GM12878 (cell line): ENCODE measurements at regions not wholly inside any gene's neighbourhood (a gene's known extent, or its start where the extent isn't known, plus 50 kb on each side); places are given as distances from the start of the nearest gene placed in this dataset.

Experiments used
- ATAC-seq: fragments of 200-7000 bp; cut with Tn5 transposase; 3 replicates; pipeline ENCODE4 v1.9.1; 2020; ENCODE audit warnings: mild to moderate bottlenecking, moderate library complexity
- BruUV-seq: library from RNA; stranded (reverse); fragments of 400-500 nt; replicated peaks from 2 replicates; lab custom pipeline; 2021; lab: Mats Ljungman, UMichigan
- CTCF ChIA-PET: fragments of 300-600 bp; sonication (Branson Sonifier 250); formaldehyde crosslinking; extraction: SDS; loops from one replicate; lab custom pipeline; 2021; ENCODE audit warnings: inconsistent platforms; lab: Yijun Ruan, JAX
- POLR2A ChIA-PET: fragments of 350-600 bp; formaldehyde crosslinking; extraction: SDS; loops from one replicate; lab custom pipeline; 2021; ENCODE audit warnings: inconsistent platforms; lab: Charles Lee
- RAD21 ChIA-PET: fragments of 300-600 bp; sonication (Branson Sonifier 250); formaldehyde crosslinking; loops from one replicate; lab custom pipeline; 2023; ENCODE audit warnings: antibody characterized with exemption; ENCODE audit not compliant: unreplicated experiment; lab: Charles Lee
- SMC1A ChIA-PET: fragments of 300-600 bp; sonication (Branson Sonifier 250); formaldehyde crosslinking; loops from one replicate; lab custom pipeline; 2023; ENCODE audit not compliant: unreplicated experiment, uncharacterized antibody; lab: Charles Lee
- DNase-seq: peaks from one replicate; pipeline ENCODE4 v3.0.0-alpha.2; 2011; ENCODE audit warnings: low read depth, low spot score
- FAIRE-seq: peaks from 3 replicates; lab custom pipeline; 2011; peaks lifted over from hg19 to GRCh38; lab: Jason Lieb, UNC
- H2AFZ ChIP-seq: 2 replicates; pipeline ENCODE4 v1.6.0; 2011; ENCODE audit warnings: low read depth, low read length, control low read depth; ENCODE audit not compliant: control insufficient read depth
- H3K27ac ChIP-seq: 2 replicates; pipeline ENCODE4 v1.5.1; 2011; ENCODE audit warnings: control low read depth; ENCODE audit not compliant: control insufficient read depth, insufficient read depth
- H3K27me3 ChIP-seq, 2 experiments: replicated peaks in 1 of 2; 2 replicates each; pipeline versions ENCODE4 v1.6.0 to v1.6.1; 2011; ENCODE audit warnings: low read length in 1 of 2; ENCODE audit not compliant: control insufficient read depth in 2 of 2, insufficient read depth in 2 of 2
- H3K36me3 ChIP-seq, 2 experiments: 2 replicates each; pipeline ENCODE4 v1.5.1; 2011; ENCODE audit warnings: low read length in 1 of 2; ENCODE audit not compliant: control insufficient read depth in 2 of 2, insufficient read depth in 2 of 2
- H3K4me1 ChIP-seq: 2 replicates; pipeline ENCODE4 v1.6.1; 2011; ENCODE audit warnings: mild to moderate bottlenecking, low read length, moderate library complexity, mixed read lengths; ENCODE audit not compliant: control insufficient read depth, insufficient read depth
- H3K4me2 ChIP-seq: 2 replicates; pipeline ENCODE4 v1.6.0; 2011; ENCODE audit warnings: control low read depth; ENCODE audit not compliant: control insufficient read depth, insufficient read depth
- H3K4me3 ChIP-seq: fragments of 200-600 bp; sonication (generic); 2 replicates; pipeline ENCODE4 v1.5.1; 2016
- H3K79me2 ChIP-seq: 2 replicates; pipeline ENCODE4 v1.6.0; 2011; ENCODE audit warnings: low read length; ENCODE audit not compliant: control insufficient read depth, insufficient read depth
- H3K9ac ChIP-seq: 2 replicates; pipeline ENCODE4 v1.8.0; 2011; ENCODE audit warnings: low read length, control low read depth, mixed read lengths; ENCODE audit not compliant: control insufficient read depth, insufficient read depth
- H3K9me3 ChIP-seq: replicated peaks from 3 replicates; pipeline ENCODE4 v1.5.1; 2011; ENCODE audit warnings: mild to moderate bottlenecking, low read length; ENCODE audit not compliant: control insufficient read depth, insufficient read depth
- H4K20me1 ChIP-seq: 2 replicates; pipeline ENCODE4 v1.6.0; 2011; ENCODE audit not compliant: control insufficient read depth, insufficient read depth
- EZH2 ChIP-seq: IDR thresholded peaks from 2 replicates; pipeline ENCODE4 v1.6.1; 2012; ENCODE audit warnings: low read depth, mild to moderate bottlenecking, control low read depth, inconsistent platforms, low read length, borderline replicate concordance; ENCODE audit not compliant: control insufficient read depth
- FOS ChIP-seq: IDR thresholded peaks from 3 replicates; pipeline ENCODE4 v1.6.1; 2011; ENCODE audit warnings: borderline replicate concordance; ENCODE audit not compliant: insufficient read length; ENCODE audit errors: extremely low read depth
- SMC3 ChIP-seq: IDR thresholded peaks from 2 replicates; pipeline ENCODE4 v1.6.1; 2011; ENCODE audit warnings: low read length, improper control_type of control experiment, borderline replicate concordance
- SREBF2 ChIP-seq: IDR thresholded peaks from 2 replicates; pipeline ENCODE4 v1.6.1; 2012; ENCODE audit warnings: mild to moderate bottlenecking, low read length
- ZNF274 ChIP-seq: IDR thresholded peaks from one replicate; pipeline ENCODE4 v1.8.0; 2011; ENCODE audit not compliant: insufficient read length, insufficient read depth
- ZNF622 ChIP-seq: fragments of 450-650 bp; IDR thresholded peaks from 2 replicates; pipeline ENCODE4 v1.6.1; 2017; ENCODE audit warnings: mild to moderate bottlenecking, inconsistent platforms
- WGBS: methylation state at CpG from one replicate; pipeline ENCODE4 v1.1.6; 2016; ENCODE audit warnings: low lambda C conversion rate; ENCODE audit not compliant: insufficient replicate concordance, insufficient coverage; ENCODE audit errors: missing lambda C conversion rate; 5-methylcytosine and 5-hydroxymethylcytosine counted together
- in situ Hi-C: fragments of 300-500 bp; cut with MboI; formaldehyde crosslinking; loops from 9 replicates; pipeline ENCODE4 v1.14.3; 2018; ENCODE audit warnings: mixed read lengths
- intact Hi-C: fragments of 100-400 bp; cut with micrococcal nuclease; formaldehyde crosslinking; loops from one replicate; pipeline ENCODE4 v1.14.2; 2022; ENCODE audit not compliant: unreplicated experiment
- TF ChIP-seq, protein P1 (sequence below): fragments of 450-650 bp; IDR thresholded peaks from 2 replicates; pipeline ENCODE4 v1.6.1; 2016; ENCODE audit warnings: mild to moderate bottlenecking
- TF ChIP-seq, protein P2 (sequence below): IDR thresholded peaks from 2 replicates; pipeline ENCODE4 v1.6.1; 2012; ENCODE audit warnings: low read depth, low read length, improper control_type of control experiment
- TF ChIP-seq, protein P3 (sequence below): IDR thresholded peaks from 2 replicates; pipeline ENCODE4 v1.6.1; 2011; ENCODE audit warnings: mild to moderate bottlenecking, low read depth, low read length, moderate library complexity; ENCODE audit not compliant: insufficient replicate concordance

DNA sequence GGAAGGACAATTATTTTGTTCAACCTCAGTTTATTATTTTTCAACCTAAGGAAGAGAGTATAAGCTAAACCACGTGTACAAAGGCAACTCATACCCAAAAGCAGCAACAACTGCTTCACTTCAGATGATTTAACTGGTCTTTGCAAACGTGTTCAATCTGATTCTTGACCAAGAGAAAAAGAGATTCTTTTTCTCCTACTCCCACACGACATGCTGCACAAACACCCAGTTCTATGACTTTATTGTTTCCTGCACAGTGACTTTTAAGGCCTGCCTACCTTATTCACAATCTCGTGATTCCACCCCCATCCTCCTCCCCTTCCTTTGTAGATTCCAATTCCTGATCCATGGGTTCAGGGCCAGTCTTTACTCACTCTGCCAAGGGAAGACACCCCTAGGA, 1394.8 kb upstream of the ZEB2 start:
- WGBS: 0% methylated on average over 4 of the region's 4 CpGs
- POLR2A ChIA-PET: no interaction called here
- H3K4me1 ChIP-seq: no peaks in the 10 kb centered on the region
- intact Hi-C loops: no loop called here
- H3K27ac ChIP-seq: no peak overlapping the region
- no peak for TF ChIP-seq ZNF622
- no peak for TF ChIP-seq ZNF274
- no peak for TF ChIP-seq SREBF2
- TF ChIP-seq, protein P1, sequence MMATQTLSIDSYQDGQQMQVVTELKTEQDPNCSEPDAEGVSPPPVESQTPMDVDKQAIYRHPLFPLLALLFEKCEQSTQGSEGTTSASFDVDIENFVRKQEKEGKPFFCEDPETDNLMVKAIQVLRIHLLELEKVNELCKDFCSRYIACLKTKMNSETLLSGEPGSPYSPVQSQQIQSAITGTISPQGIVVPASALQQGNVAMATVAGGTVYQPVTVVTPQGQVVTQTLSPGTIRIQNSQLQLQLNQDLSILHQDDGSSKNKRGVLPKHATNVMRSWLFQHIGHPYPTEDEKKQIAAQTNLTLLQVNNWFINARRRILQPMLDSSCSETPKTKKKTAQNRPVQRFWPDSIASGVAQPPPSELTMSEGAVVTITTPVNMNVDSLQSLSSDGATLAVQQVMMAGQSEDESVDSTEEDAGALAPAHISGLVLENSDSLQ: no peak
- TF ChIP-seq EZH2: no peak
- TF ChIP-seq, protein P2, sequence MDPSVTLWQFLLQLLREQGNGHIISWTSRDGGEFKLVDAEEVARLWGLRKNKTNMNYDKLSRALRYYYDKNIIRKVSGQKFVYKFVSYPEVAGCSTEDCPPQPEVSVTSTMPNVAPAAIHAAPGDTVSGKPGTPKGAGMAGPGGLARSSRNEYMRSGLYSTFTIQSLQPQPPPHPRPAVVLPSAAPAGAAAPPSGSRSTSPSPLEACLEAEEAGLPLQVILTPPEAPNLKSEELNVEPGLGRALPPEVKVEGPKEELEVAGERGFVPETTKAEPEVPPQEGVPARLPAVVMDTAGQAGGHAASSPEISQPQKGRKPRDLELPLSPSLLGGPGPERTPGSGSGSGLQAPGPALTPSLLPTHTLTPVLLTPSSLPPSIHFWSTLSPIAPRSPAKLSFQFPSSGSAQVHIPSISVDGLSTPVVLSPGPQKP: no peak
- TF ChIP-seq, protein P3, sequence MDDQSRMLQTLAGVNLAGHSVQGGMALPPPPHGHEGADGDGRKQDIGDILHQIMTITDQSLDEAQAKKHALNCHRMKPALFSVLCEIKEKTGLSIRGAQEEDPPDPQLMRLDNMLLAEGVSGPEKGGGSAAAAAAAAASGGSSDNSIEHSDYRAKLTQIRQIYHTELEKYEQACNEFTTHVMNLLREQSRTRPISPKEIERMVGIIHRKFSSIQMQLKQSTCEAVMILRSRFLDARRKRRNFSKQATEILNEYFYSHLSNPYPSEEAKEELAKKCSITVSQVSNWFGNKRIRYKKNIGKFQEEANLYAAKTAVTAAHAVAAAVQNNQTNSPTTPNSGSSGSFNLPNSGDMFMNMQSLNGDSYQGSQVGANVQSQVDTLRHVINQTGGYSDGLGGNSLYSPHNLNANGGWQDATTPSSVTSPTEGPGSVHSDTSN: no peak
- no peak for TF ChIP-seq SMC3
- no peak for TF ChIP-seq FOS
- no TSS peak for BruUV-seq
- CTCF ChIA-PET: no interaction called here
- ATAC-seq (no peak), DNase-seq (no peak), FAIRE-seq (no peak)
- H3K79me2 ChIP-seq: no peaks in the 10 kb centered on the region
- no peak overlapping the region for H3K9ac ChIP-seq
- H3K9me3 ChIP-seq: no peaks in the 10 kb centered on the region
- in situ Hi-C loops: no loop called here
- no peak overlapping the region for H2AFZ ChIP-seq
- H3K27me3 ChIP-seq: no peaks in the 10 kb centered on the region
- H3K36me3 ChIP-seq: no peaks in the 10 kb centered on the region
- no peaks in the 10 kb centered on the region for H4K20me1 ChIP-seq
- RAD21 ChIA-PET: no interaction called here
- SMC1A ChIA-PET: no interaction called here
- no peak overlapping the region for H3K4me2 ChIP-seq
- no peak overlapping the region for H3K4me3 ChIP-seq
